ENCODE measurements at regions not wholly inside any gene's neighbourhood (a gene's known extent, or its start where the extent isn't known, plus 50 kb on each side); places are given as distances from the start of the nearest gene placed in this dataset.
"Not testable (repeated sequence)": the region's sequence is repeated elsewhere in the genome, so short reads cannot be mapped to it uniquely, and the experiment has no call there.

DNA sequence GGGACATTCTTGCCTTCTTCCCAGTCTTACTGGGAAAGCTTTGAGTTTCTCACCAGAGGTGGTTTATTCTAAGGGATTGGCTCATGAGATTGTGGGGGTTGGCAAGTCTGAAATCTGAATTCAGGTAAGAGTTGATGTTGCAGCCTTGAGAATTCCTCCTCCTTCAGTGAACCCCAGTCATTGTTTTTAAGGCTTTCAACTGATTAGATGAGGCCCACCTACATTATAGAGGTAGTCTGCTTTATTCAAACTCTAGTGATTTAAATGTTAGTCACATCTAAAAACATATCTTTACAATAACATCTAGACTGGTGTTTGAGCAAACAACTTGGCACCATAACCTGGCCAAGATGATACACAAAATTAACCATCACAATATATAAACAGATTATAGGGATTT, 156.5 kb upstream of the MED14 start:
- DNase-seq (ENCODE audit: low read depth): no peak

DNA sequence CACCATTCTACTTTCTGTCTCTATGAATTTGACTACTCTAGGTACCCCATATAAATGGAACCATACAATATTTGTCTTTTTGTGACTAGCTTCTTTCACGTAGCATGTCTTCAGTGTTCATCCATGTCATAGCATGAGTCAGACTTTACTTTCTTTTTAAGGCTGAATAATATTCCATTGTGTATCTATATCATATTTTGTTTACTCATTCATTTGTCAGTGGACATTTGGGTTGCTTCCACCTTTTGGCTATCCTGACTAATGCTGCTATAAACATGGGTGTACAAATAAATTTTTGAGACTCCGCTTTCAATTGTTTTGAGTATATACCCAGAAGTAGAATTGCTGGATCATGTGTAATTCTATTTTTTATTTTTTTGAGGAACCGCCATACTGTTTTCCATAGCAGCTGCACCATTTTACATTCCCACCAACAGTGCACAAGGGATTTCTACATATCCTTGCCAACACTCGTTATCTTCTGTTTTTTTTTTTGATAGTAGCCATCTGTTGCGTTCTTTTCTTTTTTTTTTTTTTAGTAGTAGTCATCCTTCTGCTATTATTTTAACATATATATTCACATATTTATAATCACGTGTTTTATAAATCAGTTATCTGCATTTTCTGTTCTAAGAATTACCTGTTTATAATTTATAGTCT, 158.0 kb upstream of the MED14 start:
- no peak for DNase-seq (ENCODE audit: low read depth)

- no peak for DNase-seq (ENCODE audit: low read depth)
Observed at GRCh38 chrX:40895246-40895645, 159.9 kb upstream of the MED14 start.

DNA sequence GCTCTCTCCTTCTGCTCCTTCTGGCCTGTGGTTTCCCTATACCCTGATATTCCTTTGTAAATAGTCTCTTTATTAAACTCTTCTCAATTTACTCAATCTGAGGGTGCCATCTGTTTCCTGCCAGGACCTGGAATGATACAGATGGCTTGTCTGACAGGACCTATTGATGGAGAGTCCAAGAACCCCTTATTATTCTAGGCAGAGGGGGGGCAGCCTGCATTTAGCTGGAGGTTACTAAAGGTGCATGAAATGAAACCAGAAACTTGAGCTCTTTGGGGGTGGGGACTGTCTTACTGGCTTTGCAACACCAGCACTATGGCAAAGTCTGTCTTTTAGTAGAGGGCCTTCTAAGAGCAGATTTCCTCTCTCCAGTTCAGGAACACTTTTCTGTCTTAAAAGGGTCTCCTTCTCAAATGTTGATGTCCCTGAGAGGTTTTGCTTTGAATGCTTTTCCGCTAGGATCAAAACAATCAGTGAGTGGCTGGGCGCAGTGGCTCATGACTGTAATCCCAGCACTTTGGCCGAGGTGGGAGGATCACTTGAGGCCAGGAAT, 162.5 kb upstream of the MED14 start:
- no peak for DNase-seq (ENCODE audit: low read depth)

DNA sequence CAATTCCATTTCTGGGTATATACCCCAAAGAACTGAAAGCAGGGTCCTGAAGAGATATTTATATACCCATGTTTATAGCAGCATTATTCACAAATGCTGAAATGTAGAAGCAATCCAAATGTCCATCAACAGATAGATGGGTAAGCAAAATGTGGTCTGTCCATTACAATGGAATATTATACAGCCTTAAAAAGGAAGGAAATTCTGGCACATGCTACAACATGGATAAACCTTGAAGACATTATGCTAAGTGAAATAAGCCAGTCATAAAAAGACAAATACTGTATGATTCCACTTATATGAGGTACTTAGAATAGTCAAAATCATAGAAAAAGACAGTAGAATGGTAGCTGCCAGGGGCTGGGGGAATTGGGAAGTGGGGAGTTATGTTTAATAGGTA, 169.4 kb upstream of the MED14 start:
- not testable (repeated sequence) for DNase-seq (ENCODE audit: low read depth)

- no peak for DNase-seq (ENCODE audit: low read depth)
Observed at GRCh38 chrX:40908026-40908425, 172.7 kb upstream of the MED14 start.

DNA sequence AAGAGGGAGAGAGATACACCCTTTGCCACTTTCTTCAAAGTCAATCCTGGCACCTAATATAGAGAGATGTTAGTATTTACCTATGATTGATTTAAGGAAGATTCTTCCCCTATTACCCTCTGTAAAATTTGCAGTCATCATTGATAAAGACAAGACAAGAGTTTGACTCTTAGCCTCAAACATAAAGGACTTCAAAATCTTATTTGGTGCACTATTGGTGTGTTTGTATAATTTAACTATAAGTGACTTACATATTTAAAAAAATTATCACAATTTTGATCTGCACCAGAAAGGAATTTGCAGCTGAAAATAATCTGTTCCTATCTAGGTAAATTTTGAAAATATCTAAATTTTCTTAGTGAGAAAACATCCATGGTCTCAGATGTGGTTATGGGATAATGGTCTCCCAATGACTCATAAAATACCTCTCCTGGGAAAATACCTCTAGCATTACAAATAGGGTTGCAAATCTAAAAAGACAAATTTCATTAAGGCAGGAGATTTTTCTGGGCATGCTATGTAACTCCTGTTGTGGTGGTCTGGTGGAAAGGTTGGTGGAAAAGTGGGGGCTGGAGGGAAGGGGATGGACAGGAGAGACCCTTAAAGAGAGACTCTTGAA, 173.6 kb upstream of the MED14 start:
- no peak for DNase-seq (ENCODE audit: low read depth)

DNA sequence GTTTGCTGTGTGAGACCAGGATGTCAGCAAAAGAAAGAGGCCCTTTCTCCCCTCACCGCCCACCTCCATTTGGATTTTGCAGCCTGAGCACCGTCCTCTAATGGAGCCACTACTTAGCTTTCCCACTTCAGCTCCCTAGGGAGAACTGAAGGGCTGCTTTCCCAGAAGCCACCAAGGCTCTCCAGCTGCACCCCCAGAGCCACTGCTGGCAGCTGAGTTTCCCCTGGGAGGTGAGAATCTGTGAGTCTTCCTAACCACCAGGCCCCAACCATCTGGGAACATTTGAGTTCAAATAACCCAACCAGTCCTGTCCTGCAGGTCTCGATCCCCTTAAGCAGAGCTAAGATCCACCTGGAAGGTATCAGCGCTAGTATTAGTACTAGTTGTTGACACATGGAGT, 173.1 kb upstream of the USP9X start:
- no peak for DNase-seq (ENCODE audit: low read depth)

GRCh38 chrX:40912576-40912975, 172.7 kb upstream of the USP9X start:
- DNase-seq (ENCODE audit: low read depth): no peak

- no peak for DNase-seq (ENCODE audit: low read depth)
Observed at GRCh38 chrX:40920351-40920750, 164.9 kb upstream of the USP9X start.

- DNase-seq (ENCODE audit: low read depth): no peak
Observed at GRCh38 chrX:40922307-40922706, 162.9 kb upstream of the USP9X start.

DNA sequence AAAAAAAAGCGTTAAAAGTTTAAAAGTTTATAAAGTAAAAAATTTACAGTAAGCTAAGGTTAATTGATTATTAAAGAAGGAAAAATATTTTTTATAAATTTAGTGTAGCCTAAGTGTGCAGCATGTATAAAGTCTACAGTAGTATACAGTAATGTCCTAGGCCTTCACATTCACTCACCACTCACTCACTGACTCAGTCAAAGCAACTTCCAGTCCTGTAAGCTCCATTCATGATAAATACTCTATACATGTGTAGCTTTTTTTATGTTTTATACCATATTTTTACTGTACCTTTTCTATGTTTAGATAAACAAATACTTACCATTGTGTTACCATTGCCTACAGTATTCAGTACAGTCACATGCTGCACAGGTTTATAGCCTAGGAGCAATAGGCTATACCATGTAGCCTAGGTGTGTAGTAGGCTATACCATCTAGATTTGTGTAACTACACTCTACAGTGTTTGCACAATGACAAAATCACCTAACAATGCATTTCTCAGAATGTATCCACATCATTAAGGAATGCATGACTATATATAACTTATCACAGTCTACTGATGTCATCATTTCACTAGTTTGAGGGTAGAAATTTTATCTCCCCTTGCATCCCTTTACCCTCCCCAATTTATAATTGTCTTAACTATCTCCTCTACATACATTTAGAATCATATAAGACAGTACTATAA, 158.4 kb upstream of the USP9X start:
- DNase-seq (ENCODE audit: low read depth): not testable (repeated sequence)

DNA sequence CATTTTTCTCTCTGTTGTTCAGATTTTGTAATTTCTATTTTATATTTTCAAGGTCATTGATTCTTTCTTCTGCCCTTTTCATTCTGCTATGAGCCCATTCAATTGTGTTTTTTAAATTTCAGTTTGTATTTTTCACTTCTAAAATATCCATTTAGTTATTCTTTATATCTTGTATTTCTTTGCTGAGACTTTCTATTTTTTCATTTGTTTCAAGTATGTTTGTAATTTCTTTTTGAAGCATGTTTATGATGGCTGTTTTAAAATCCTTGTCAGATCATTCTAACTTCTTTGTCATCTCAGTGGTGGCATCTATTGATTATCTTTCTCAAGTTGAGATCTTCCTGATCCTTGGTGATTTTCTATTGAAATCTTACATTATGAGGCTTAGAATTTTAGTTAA, 157.2 kb upstream of the USP9X start:
- DNase-seq (ENCODE audit: low read depth): no peak

- DNase-seq (ENCODE audit: low read depth): no peak
Observed at GRCh38 chrX:40931921-40932320, 153.3 kb upstream of the USP9X start.

DNA sequence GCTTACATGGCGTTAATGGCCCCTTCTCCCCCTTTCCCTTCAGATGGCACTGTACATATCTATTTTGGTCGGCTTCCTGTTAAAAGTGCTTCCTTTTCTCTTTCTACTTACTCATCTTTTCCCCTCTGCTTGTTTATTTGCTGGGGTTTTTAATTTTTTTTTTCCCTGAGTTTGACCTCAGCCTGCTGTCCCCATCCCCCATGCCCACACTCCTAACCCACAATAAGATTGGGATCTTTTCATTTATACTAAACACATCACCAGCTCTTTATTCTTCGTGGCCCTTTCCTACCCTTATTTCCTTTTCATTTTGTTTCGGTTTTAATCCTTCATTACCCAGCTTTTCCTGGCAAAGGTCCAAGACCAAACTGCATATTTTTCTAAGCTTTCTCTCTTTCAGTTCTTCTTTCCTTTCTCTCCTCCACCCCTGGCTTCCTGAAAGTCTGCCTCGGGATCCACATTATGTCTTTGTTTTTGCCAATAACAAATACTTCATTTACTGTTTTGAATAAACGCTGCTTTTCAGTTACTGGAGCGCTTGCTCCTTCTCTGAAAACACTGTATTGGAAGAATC, 152.0 kb upstream of the USP9X start:
- DNase-seq (ENCODE audit: low read depth): no peak

DNA sequence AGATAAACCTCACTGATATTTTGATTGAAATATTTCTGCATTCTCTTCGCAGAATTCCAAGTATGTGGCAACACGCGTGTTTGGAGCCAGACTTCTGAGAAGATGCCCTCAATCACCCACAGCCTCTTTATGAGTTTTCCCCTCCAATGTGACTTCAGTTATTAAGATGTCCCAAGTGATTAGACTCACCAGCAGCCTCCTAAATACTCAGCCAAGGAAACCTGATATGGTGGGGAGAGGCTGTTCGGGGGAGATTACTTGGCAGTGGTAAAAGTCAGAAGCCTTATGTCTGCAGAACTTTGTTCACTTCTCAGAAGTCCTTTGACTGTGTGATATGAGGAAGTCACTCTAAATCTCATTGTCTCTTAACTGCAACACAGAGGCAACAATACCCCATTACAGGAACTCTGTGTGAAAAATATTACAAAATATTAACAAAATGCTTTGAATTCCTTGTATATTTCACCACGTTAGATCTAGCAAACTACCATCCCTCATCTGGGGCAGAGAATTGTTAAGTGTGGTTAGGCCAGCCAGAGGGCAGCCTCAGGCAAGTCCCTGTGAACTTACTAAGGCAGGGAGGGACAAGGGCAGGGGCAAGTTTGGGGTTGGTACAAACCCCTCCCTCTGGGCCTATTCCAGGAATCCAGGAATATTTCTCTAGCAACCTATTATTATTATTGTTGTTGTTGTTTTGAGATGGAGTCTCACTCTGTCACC, 151.4 kb upstream of the USP9X start:
- DNase-seq (ENCODE audit: low read depth): no peak

DNA sequence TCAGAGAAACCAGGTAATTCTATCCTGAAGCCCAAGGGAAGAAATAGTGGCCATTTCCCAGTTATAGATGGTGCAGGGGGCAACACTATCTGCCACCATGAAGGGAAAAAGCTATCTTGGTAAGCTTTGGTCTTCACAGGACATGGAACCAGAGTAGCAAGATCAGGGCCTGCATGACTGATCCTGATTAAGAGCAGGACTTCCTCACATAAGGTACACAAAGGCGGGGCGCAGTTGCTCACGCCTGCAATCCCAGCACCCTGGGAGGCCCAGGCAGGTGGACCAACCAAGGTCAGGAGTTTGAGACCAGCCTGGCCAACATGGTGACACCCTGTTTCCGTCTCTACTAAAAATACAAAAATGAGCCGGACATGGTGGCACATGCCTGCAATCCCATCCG, 148.4 kb upstream of the USP9X start:
- no peak for DNase-seq (ENCODE audit: low read depth)

- no peak for DNase-seq (ENCODE audit: low read depth)
Observed at GRCh38 chrX:40938423-40938822, 146.8 kb upstream of the USP9X start.

DNA sequence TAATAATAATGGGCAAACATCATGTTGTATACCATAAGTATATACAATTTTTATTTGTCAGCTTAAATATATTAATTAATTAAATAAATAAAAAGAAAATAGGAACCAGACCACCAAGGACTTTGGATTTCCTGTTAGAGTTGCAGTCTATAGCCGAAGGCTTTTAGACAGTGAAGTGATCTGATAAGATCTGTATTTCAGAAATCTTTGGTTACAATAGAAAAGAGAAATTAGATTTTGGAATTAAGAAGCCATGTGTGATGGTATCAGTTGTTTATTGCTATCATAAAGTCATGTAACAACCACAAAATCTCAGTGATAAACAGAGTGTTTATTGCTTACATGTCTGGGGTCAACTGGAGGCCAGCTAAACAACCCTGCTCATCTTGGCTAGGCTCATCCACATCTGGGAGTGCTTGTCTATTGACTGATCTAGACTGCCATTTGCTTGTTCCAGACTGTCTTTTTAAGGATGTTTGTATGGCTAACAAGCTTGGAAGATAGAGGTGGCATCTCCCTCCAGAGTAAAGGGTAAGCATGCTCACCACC, 142.1 kb upstream of the USP9X start:
- no peak for DNase-seq (ENCODE audit: low read depth)

- no peak for DNase-seq (ENCODE audit: low read depth)
Observed at GRCh38 chrX:40945361-40945713, 139.9 kb upstream of the USP9X start.

GRCh38 chrX:40947276-40947675, 138.0 kb upstream of the USP9X start:
- DNase-seq (ENCODE audit: low read depth): no peak

DNA sequence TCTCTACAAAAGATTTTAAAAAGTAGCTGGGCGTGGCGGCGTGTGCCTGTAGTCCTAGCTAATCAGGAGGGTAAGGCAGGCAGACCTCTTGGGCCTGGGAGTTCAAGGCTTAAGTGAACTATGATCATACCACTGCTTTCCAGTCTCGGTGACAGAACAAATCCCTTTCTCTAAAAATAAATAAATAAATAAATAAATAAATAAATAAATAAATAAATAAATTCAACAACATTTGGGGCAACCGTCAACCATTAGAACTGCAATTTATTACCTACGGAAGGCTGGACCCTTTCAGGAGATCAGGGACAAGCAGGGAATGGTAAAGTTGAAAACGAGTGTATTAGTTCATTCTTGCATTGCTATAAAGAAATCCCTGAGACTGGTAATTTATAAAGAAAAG, 136.2 kb upstream of the USP9X start:
- DNase-seq (ENCODE audit: low read depth): no peak
